ENCODE measurements at regions not wholly inside any gene's neighbourhood (a gene's known extent, or its start where the extent isn't known, plus 50 kb on each side); places are given as distances from the start of the nearest gene placed in this dataset.

DNA sequence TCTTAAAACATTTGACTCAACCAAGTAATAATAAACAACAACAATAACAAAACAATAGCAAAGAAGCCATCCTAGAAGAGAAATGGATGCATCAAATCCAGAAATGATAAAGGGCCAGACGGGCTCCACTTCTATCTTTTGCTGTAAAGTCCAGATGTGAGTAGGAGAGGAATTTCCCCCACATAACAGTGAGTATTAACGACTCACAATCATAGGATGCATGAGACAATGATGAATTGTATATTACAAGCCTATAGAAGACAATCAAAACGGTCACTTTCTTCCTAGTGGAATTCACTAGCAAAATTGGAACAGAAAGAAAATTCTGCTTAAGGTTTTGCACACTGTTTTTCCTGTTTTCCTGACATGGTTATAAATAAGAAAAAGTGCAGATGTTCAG, 97.0 kb upstream of the PREP start:
- Mint-ChIP-seq H3K27ac (no peak overlapping the region), H3K4me1 (ENCODE audit: low read depth) (no peaks in the 10 kb centered on the region), H3K4me3 (ENCODE audit: low read depth) (no peak overlapping the region), H3K27me3 (peaks cover 17% of the 10 kb centered on the region), H3K36me3 (ENCODE audit: insufficient read depth) (no peaks in the 10 kb centered on the region), H3K9me3 (ENCODE audit: low read depth) (no peaks in the 10 kb centered on the region)
- DNase-seq (ENCODE audit: low spot score, unreplicated experiment): no peak
- no peak for TF ChIP-seq CTCF (IDR thresholded peaks at IDR 0.05; ENCODE audit: unreplicated experiment)

DNA sequence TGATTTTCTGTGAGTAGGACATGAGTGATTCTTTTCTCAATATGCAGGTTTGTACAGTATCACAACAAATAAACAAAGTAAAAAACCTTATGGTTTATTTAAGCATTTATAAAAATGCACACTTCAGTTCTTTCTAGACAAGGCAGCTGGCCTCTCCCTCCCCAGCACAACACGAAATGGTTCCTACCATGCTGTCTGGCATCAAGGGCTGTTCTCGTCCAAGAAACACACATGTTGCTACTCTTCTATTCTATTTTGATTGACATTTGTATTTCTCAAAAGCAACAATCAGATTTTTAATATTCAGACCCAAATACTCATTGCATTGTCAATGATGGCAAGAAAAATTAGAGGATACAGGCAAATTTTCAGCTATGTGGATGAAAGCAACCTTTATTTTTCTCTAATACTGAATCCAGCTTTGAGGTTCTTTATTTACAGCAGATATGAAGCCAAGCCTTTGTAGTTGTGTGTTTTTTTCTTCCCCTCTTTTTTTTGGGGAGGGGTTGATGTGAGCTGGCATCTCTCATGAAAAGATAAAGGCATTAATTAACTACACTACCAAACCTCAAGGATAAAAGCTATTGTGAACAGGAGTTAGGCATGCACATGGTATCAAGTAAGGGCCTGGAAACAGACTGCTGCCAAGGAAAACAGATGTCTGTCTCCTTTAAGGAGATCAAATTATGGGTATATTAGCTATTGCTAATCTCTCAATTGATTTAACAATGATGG, 96.4 kb upstream of the PREP start:
- Mint-ChIP-seq H3K9me3 (ENCODE audit: low read depth) (no peaks in the 10 kb centered on the region), H3K27ac (no peak overlapping the region), H3K27me3 (peaks cover 13% of the 10 kb centered on the region), H3K4me1 (ENCODE audit: low read depth) (no peaks in the 10 kb centered on the region), H3K4me3 (ENCODE audit: low read depth) (no peak overlapping the region), H3K36me3 (ENCODE audit: insufficient read depth) (no peaks in the 10 kb centered on the region)
- no peak for DNase-seq (ENCODE audit: low spot score, unreplicated experiment)
- TF ChIP-seq CTCF (IDR thresholded peaks at IDR 0.05; ENCODE audit: unreplicated experiment): no peak

GRCh38 chr6:105497549-105497948, 94.7 kb upstream of the PREP start:
- DNase-seq (ENCODE audit: low spot score, unreplicated experiment): no peak
- Mint-ChIP-seq H3K36me3 (ENCODE audit: insufficient read depth) (no peaks in the 10 kb centered on the region), H3K4me1 (ENCODE audit: low read depth) (peaks cover 6% of the 10 kb centered on the region), H3K27me3 (peaks cover 11% of the 10 kb centered on the region), H3K27ac (no peak overlapping the region), H3K9me3 (ENCODE audit: low read depth) (no peaks in the 10 kb centered on the region), H3K4me3 (ENCODE audit: low read depth) (no peak overlapping the region)
- no peak for TF ChIP-seq CTCF (IDR thresholded peaks at IDR 0.05; ENCODE audit: unreplicated experiment)

DNA sequence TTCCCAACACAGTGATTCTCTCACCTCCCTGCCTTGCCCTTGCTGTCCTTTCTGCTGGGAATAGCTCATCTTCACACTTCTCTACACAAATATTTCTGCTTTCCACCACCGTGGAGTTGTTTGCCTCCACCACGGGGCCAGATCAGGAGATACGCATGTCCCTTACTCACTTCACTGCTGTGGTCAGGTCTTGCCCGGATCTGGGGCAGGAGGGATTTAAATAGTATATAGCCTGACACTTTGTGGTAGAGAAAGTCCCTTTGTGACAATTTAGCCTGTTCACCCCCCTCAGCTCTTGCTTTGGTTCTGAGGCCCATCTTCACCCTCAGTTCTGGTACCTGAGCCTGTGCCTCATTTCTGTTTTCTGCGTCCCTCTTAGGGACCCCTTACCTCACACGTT, 92.6 kb upstream of the PREP start:
- Mint-ChIP-seq H3K4me3 (ENCODE audit: low read depth) (no peak overlapping the region), H3K4me1 (ENCODE audit: low read depth) (peaks cover 6% of the 10 kb centered on the region), H3K27me3 (peaks cover 6% of the 10 kb centered on the region), H3K36me3 (ENCODE audit: insufficient read depth) (no peaks in the 10 kb centered on the region), H3K9me3 (ENCODE audit: low read depth) (no peaks in the 10 kb centered on the region), H3K27ac (no peak overlapping the region)
- DNase-seq (ENCODE audit: low spot score, unreplicated experiment): no peak
- TF ChIP-seq CTCF (IDR thresholded peaks at IDR 0.05; ENCODE audit: unreplicated experiment): no peak

DNA sequence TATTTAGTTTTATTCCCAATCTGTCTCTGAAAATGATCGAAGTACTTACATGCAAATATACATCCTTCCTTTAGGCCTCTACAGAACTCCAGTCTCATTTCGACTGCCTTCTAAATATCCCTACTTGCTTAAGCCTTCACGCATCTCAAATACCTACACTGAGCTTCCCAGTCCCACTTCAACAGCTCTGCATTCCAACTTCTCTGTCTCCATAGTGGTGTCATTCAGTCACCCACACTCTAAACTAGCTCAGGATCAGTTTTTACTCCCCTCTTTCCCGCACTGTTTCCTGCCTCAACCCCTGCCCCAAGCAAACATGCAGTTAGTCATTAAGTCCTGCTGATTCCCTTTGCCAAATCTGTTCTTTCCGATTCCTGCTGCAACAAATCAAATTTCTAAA, 91.8 kb upstream of the PREP start:
- Mint-ChIP-seq H3K9me3 (ENCODE audit: low read depth) (no peaks in the 10 kb centered on the region), H3K36me3 (ENCODE audit: insufficient read depth) (no peaks in the 10 kb centered on the region), H3K27me3 (peaks cover 3% of the 10 kb centered on the region)

More for the DNA sequence above, 91.8 kb upstream of the PREP start:
- Mint-ChIP-seq H3K27ac (no peak overlapping the region), H3K4me3 (ENCODE audit: low read depth) (no peak overlapping the region), H3K4me1 (ENCODE audit: low read depth) (peaks cover 6% of the 10 kb centered on the region)
- no peak for TF ChIP-seq CTCF (IDR thresholded peaks at IDR 0.05; ENCODE audit: unreplicated experiment)
- DNase-seq (ENCODE audit: low spot score, unreplicated experiment): no peak
